A549 (cell line): ENCODE measurements at regions not wholly inside any gene's neighbourhood (a gene's known extent, or its start where the extent isn't known, plus 50 kb on each side); places are given as distances from the start of the nearest gene placed in this dataset.

Source experiments
- ATAC-seq, 2 experiments: fragments of 200-7000 bp in 1 of 2; fragments of >200 bp in 1 of 2; cut with Nextera tagmentation in 1 of 2; cut with Tn5 transposase in 1 of 2; 3 replicates each; pipeline versions ENCODE4 v1.8.0 to v1.9.1; 2018 to 2020; ENCODE audit warnings: mild to moderate bottlenecking in 1 of 2, moderate library complexity in 1 of 2
- CTCF ChIA-PET: fragments of 300-600 bp; sonication (Branson Sonifier 250); formaldehyde crosslinking; extraction: SDS; loops from one replicate; lab custom pipeline; 2021; ENCODE audit warnings: antibody characterized with exemption, inconsistent platforms; lab: Yijun Ruan, JAX
- POLR2A ChIA-PET: fragments of 350-600 bp; formaldehyde crosslinking; extraction: SDS; loops from one replicate; lab custom pipeline; 2021; ENCODE audit warnings: antibody characterized with exemption, inconsistent platforms; lab: Yijun Ruan, JAX
- DNase-seq, 2 experiments: peaks; one replicate each; pipeline versions ENCODE4 v3.0.0 to v3.0.0-alpha.2; 2011 to 2016; ENCODE audit warnings: low read depth in 1 of 2, low spot score in 1 of 2
- FAIRE-seq: peaks from 2 replicates; lab custom pipeline; 2011; peaks lifted over from hg19 to GRCh38; lab: Jason Lieb, UNC
- H3K27ac ChIP-seq, 2 experiments: fragments of >200 bp; sonication (Bioruptor Twin); formaldehyde crosslinking; 3 replicates each; pipeline ENCODE4 v1.5.1; 2016 to 2017
- H3K4me1 ChIP-seq: fragments of >200 bp; sonication (Bioruptor Twin); formaldehyde crosslinking; 3 replicates; pipeline ENCODE4 v1.6.1; 2016
- H3K4me2 ChIP-seq: fragments of >200 bp; sonication (Bioruptor Twin); formaldehyde crosslinking; 3 replicates; pipeline ENCODE4 v1.6.1; 2016
- H3K4me3 ChIP-seq: fragments of >200 bp; sonication (Bioruptor Twin); formaldehyde crosslinking; 3 replicates; pipeline ENCODE4 v1.5.1; 2016
- H3K9me3 ChIP-seq: fragments of >200 bp; sonication (Bioruptor Twin); formaldehyde crosslinking; 3 replicates; pipeline ENCODE4 v1.6.1; 2016
- ATOH8 ChIP-seq: fragments of 250-450 bp; sonication (Bioruptor Pico); IDR thresholded peaks from 2 replicates; pipeline ENCODE4 v1.5.0; 2020; ENCODE audit warnings: low read depth, mild to moderate bottlenecking, moderate library complexity
- BHLHE40 ChIP-seq: IDR thresholded peaks from 2 replicates; pipeline ENCODE4 v1.6.1; 2012; ENCODE audit warnings: low read depth, low read length, inconsistent platforms
- CBX8 ChIP-seq: fragments of 200-600 bp; sonication (generic); IDR thresholded peaks from 2 replicates; pipeline ENCODE4 v1.6.1; 2016
- CEBPB ChIP-seq, 2 experiments: fragments of >200 bp in 1 of 2; sonication (Bioruptor Twin) in 1 of 2; formaldehyde crosslinking in 1 of 2; IDR thresholded peaks; 2 replicates each; pipeline ENCODE4 v1.6.1; 2012 to 2016
- CHD2 ChIP-seq: fragments of 150-350 bp; IDR thresholded peaks from 2 replicates; pipeline ENCODE4 v1.6.1; 2014; ENCODE audit warnings: low read length; ENCODE audit not compliant: partially characterized antibody
- CHD4 ChIP-seq: fragments of 200-600 bp; sonication (generic); IDR thresholded peaks from 2 replicates; pipeline ENCODE4 v1.6.1; 2016; ENCODE audit warnings: antibody characterized with exemption, mild to moderate bottlenecking, borderline replicate concordance
- EHF ChIP-seq: fragments of 250-450 bp; sonication (Bioruptor Pico); IDR thresholded peaks from 2 replicates; pipeline ENCODE4 v1.5.0; 2020; ENCODE audit warnings: mild to moderate bottlenecking
- EHMT2 ChIP-seq: fragments of 200-600 bp; sonication (generic); IDR thresholded peaks from 2 replicates; pipeline ENCODE4 v1.6.1; 2016; ENCODE audit warnings: antibody characterized with exemption, low read depth, mild to moderate bottlenecking, moderate library complexity
- ELK1 ChIP-seq: fragments of 150-350 bp; IDR thresholded peaks from 2 replicates; pipeline ENCODE4 v1.6.1; 2014; ENCODE audit warnings: low read depth, mild to moderate bottlenecking, low read length
- ESRRA ChIP-seq: fragments of 150-350 bp; IDR thresholded peaks from 2 replicates; pipeline ENCODE4 v1.6.1; 2014; ENCODE audit warnings: mild to moderate bottlenecking, low read length, borderline replicate concordance
- FOXS1 ChIP-seq: fragments of 250-450 bp; sonication (Bioruptor Pico); IDR thresholded peaks from 2 replicates; pipeline ENCODE4 v1.5.0; 2020; ENCODE audit warnings: mild to moderate bottlenecking, moderate library complexity
- GATA3 ChIP-seq: IDR thresholded peaks from 2 replicates; pipeline ENCODE4 v1.6.1; 2012; ENCODE audit warnings: borderline replicate concordance
- HMGXB4 ChIP-seq: fragments of 250-450 bp; sonication (Bioruptor Pico); IDR thresholded peaks from 2 replicates; pipeline ENCODE4 v1.5.0; 2021; ENCODE audit warnings: mild to moderate bottlenecking, moderate library complexity, borderline replicate concordance
- HOXB13 ChIP-seq: fragments of 250-450 bp; sonication (Bioruptor Pico); IDR thresholded peaks from 2 replicates; pipeline ENCODE4 v1.5.0; 2020; ENCODE audit warnings: low read depth, mild to moderate bottlenecking, moderate library complexity
- JUNB ChIP-seq: fragments of >200 bp; sonication (Bioruptor Twin); formaldehyde crosslinking; IDR thresholded peaks from 2 replicates; pipeline ENCODE4 v1.6.1; 2016
- KDM5A ChIP-seq: fragments of 200-600 bp; sonication (generic); IDR thresholded peaks from 2 replicates; pipeline ENCODE4 v1.6.1; 2016; ENCODE audit warnings: antibody characterized with exemption, mild to moderate bottlenecking
- MAX ChIP-seq: IDR thresholded peaks from 2 replicates; pipeline ENCODE4 v1.6.1; 2012
- NR3C1 ChIP-seq: fragments of >200 bp; sonication (Bioruptor Twin); formaldehyde crosslinking; IDR thresholded peaks from 3 replicates; pipeline ENCODE4 v1.6.1; 2017
- POLR2AphosphoS2 ChIP-seq: conservative IDR thresholded peaks from 2 replicates; pipeline ENCODE4 v1.6.1; 2012; ENCODE audit warnings: low read length, improper control_type of control experiment, inconsistent platforms
- RARB ChIP-seq: fragments of 250-450 bp; sonication (Bioruptor Pico); IDR thresholded peaks from 2 replicates; pipeline ENCODE4 v1.8.0; 2021; ENCODE audit warnings: mild to moderate bottlenecking, moderate library complexity
- RCOR1 ChIP-seq: fragments of 150-350 bp; IDR thresholded peaks from 2 replicates; pipeline ENCODE4 v1.6.1; 2014; ENCODE audit warnings: antibody characterized with exemption, low read length, low read depth
- REST ChIP-seq: fragments of 200-600 bp; sonication (generic); IDR thresholded peaks from 2 replicates; pipeline ENCODE4 v1.6.1; 2016; ENCODE audit warnings: antibody characterized with exemption, mild to moderate bottlenecking, moderate library complexity
- RFX5 ChIP-seq: fragments of 450-650 bp; IDR thresholded peaks from 2 replicates; pipeline ENCODE4 v1.7.1; 2014; ENCODE audit warnings: antibody characterized with exemption, mild to moderate bottlenecking, moderate library complexity
- RNF2 ChIP-seq: fragments of 200-600 bp; sonication (generic); IDR thresholded peaks from 2 replicates; pipeline ENCODE4 v1.6.1; 2016; ENCODE audit warnings: low read depth, mild to moderate bottlenecking, antibody characterized with exemption, moderate library complexity, borderline replicate concordance
- SMC3 ChIP-seq: fragments of >200 bp; sonication (Bioruptor Twin); formaldehyde crosslinking; IDR thresholded peaks from 3 replicates; pipeline ENCODE4 v1.6.1; 2018; ENCODE audit warnings: inconsistent platforms
- TFCP2L1 ChIP-seq: fragments of 250-450 bp; sonication (Bioruptor Pico); IDR thresholded peaks from 2 replicates; pipeline ENCODE4 v1.5.0; 2021; ENCODE audit warnings: mild to moderate bottlenecking
- TP53 ChIP-seq: fragments of 250-450 bp; sonication (Bioruptor Pico); IDR thresholded peaks from 2 replicates; pipeline ENCODE4 v1.5.0; 2021; ENCODE audit warnings: mild to moderate bottlenecking, moderate library complexity
- ZC3H11A ChIP-seq: fragments of 450-650 bp; IDR thresholded peaks from 2 replicates; pipeline ENCODE4 v1.6.1; 2014; ENCODE audit warnings: antibody characterized with exemption, mild to moderate bottlenecking
- ZNF302 ChIP-seq: fragments of 250-450 bp; sonication (Bioruptor Pico); IDR thresholded peaks from 2 replicates; pipeline ENCODE4 v1.9.0; 2021; ENCODE audit warnings: inconsistent platforms, mild to moderate bottlenecking, moderate library complexity
- WGBS: methylation state at CpG from one replicate; pipeline ENCODE4 v1.1.6; 2017; ENCODE audit errors: missing lambda C conversion rate; 5-methylcytosine and 5-hydroxymethylcytosine counted together

GRCh38 chr9:111237447-111237846 lies 92.6 kb downstream of the OR2K2 start:
- ATAC-seq (no peak), DNase-seq (no peak), FAIRE-seq (no peak)
- H3K4me1 ChIP-seq, result no peaks in the 10 kb centered on the region; the same call in 2 of the 3 replicates
- no peak overlapping the region for H3K4me2 ChIP-seq
- 54% methylated on average over 1 of the region's 1 CpG for WGBS
- ChIA-PET POLR2A (no interaction called here), CTCF (no interaction called here)
- TF ChIP-seq ATOH8 (CRISPR knock-in tag), result no peak
- TF ChIP-seq MAX, result no peak
- TF ChIP-seq RNF2, result no peak
- no peak for TF ChIP-seq ZC3H11A
- TF ChIP-seq KDM5A, result no peak
- TF ChIP-seq CHD4, result no peak
- TF ChIP-seq CBX8, result no peak
- TF ChIP-seq RARB, result no peak
- TF ChIP-seq EHF (CRISPR knock-in tag), result no peak
- TF ChIP-seq FOXS1 (CRISPR knock-in tag), result no peak
- no peak for TF ChIP-seq NR3C1
- no peak for TF ChIP-seq JUNB
- no peak for TF ChIP-seq ESRRA
- no peak overlapping the region for H3K27ac ChIP-seq
- H3K9me3 ChIP-seq, result no peaks in the 10 kb centered on the region
- H3K4me3 ChIP-seq, result no peak overlapping the region

GRCh38 chr9:111236332-111236731 lies 93.7 kb downstream of the OR2K2 start:
- ChIA-PET POLR2A (no interaction called here), CTCF (no interaction called here)
- H3K4me2 ChIP-seq, result no peak overlapping the region
- ATAC-seq, result no peak
- no peak overlapping the region for H3K27ac ChIP-seq
- H3K4me3 ChIP-seq, result no peak overlapping the region
- no peak for DNase-seq
- no peaks in the 10 kb centered on the region; the same call in 2 of the 3 replicates for H3K4me1 ChIP-seq
- 76% methylated on average over 2 of the region's 2 CpGs for WGBS
- no peaks in the 10 kb centered on the region for H3K9me3 ChIP-seq
- FAIRE-seq, result no peak
- TF ChIP-seq EHMT2 (no peak), GATA3 (no peak), CEBPB (IDR thresholded peaks at IDR 0.05) (no peak)

GRCh38 chr9:111233963-111234362 lies 96.1 kb downstream of the OR2K2 start:
- ChIA-PET CTCF (no interaction called here), POLR2A (no interaction called here)
- no peak overlapping the region for H3K27ac ChIP-seq
- H3K4me3 ChIP-seq, result no peak overlapping the region
- no peaks in the 10 kb centered on the region for H3K9me3 ChIP-seq
- no peak overlapping the region for H3K4me2 ChIP-seq
- DNase-seq (no peak), FAIRE-seq (no peak), ATAC-seq (no peak)
- no peaks in the 10 kb centered on the region; the same call in 2 of the 3 replicates for H3K4me1 ChIP-seq
- WGBS, result 75% methylated on average over 3 of the region's 3 CpGs
- TF ChIP-seq ZC3H11A (no peak), RARB (no peak), EHMT2 (no peak), REST (no peak), GATA3 (no peak), BHLHE40 (no peak), CHD4 (no peak), TFCP2L1 (CRISPR knock-in tag) (no peak), CHD2 (no peak), ELK1 (no peak), TP53 (no peak), SMC3 (no peak), HOXB13 (CRISPR knock-in tag) (no peak), RCOR1 (no peak), HMGXB4 (CRISPR knock-in tag) (no peak), RFX5 (no peak), POLR2AphosphoS2 (no peak), ZNF302 (CRISPR knock-in tag) (no peak), CBX8 (no peak)
